ENCODE measurements at regions not wholly inside any gene's neighbourhood (a gene's known extent, or its start where the extent isn't known, plus 50 kb on each side); places are given as distances from the start of the nearest gene placed in this dataset.

GRCh38 chr7:11290863-11291262 is 317.2 kb downstream of the PHF14 start:
- dilution Hi-C loops (cut with HindIII; ENCODE audit: low sequenced_read_pairs, unreplicated experiment) (no loop called here), in situ Hi-C loops (cut with MboI; ENCODE audit: low sequenced_read_pairs) (no loop called here), intact Hi-C loops (cut with micrococcal nuclease) (no loop called here)
- no peak overlapping the region for H3K56ac ChIP-seq (ENCODE audit: extremely low read depth, insufficient read depth, low read length)
- H4K8ac ChIP-seq (ENCODE audit: low read depth in 2 of 2, low read length in 2 of 2): no peak overlapping the region
- no peak overlapping the region for H2AK9ac ChIP-seq (replicated peaks; ENCODE audit: low read depth, low read length, poor library complexity)
- H3K9me1 ChIP-seq (ENCODE audit: insufficient read depth, low read length): no peaks in the 10 kb centered on the region
- peaks cover 6% of the 10 kb centered on the region; the same call in 1 of the 2 replicates for H3K9me3 ChIP-seq (ENCODE audit: control insufficient read depth, insufficient read depth, low read length)
- H3K4me1 ChIP-seq (ENCODE audit: control insufficient read depth, insufficient read depth, low read length): no peaks in the 10 kb centered on the region
- no peak overlapping the region for H2BK5ac ChIP-seq (ENCODE audit: low read depth, low read length, poor library complexity, severe bottlenecking)
- ChIA-PET POLR2A (ENCODE audit: unreplicated experiment) (no interaction called here), CTCF (no interaction called here)
- no peak overlapping the region for H3K4me2 ChIP-seq (ENCODE audit: low read depth, low read length)
- no peaks in the 10 kb centered on the region for H4K20me1 ChIP-seq (ENCODE audit: insufficient read depth, low read length)
- no CpG with 5 or more reads among the region's 3 CpGs for WGBS, 2 experiments (ENCODE audit: extremely low coverage in 2 of 2, insufficient read length in 1 of 2)
- no peak overlapping the region for H4K5ac ChIP-seq (ENCODE audit: low read depth, low read length)
- ATAC-seq (ENCODE audit: low read depth) (no peak), DNase-seq (no peak)
- H2BK20ac ChIP-seq (ENCODE audit: low read depth, low read length): no peak overlapping the region
- H3K27ac ChIP-seq (ENCODE audit: insufficient read depth, low read length): no peak overlapping the region
- no peak overlapping the region for H3K4ac ChIP-seq (ENCODE audit: low read depth, low read length)
- H3K9ac ChIP-seq (ENCODE audit: low read depth, low read length): no peak overlapping the region
- H2BK15ac ChIP-seq (ENCODE audit: low read depth, low read length): no peak overlapping the region
- H4K91ac ChIP-seq (ENCODE audit: insufficient read depth, low read depth, low read length): no peak overlapping the region
- TF ChIP-seq CEBPB (IDR thresholded peaks at IDR 0.05; ENCODE audit: low read depth, low read length): no peak
- BruUV-seq (replicated peaks): no TSS peak
- H3K27me3 ChIP-seq (ENCODE audit: control insufficient read depth, insufficient read depth, low read length): no peaks in the 10 kb centered on the region
- no peak overlapping the region for H3K18ac ChIP-seq (ENCODE audit: low read depth, low read length)
- H3K36me3 ChIP-seq (ENCODE audit: control insufficient read depth, insufficient read depth, low read length): no peaks in the 10 kb centered on the region
- no peak overlapping the region for H3K23ac ChIP-seq (ENCODE audit: low read depth, low read length)
- no peak overlapping the region for H3K4me3 ChIP-seq (ENCODE audit: insufficient read depth, low read depth, low read length)
- H2AFZ ChIP-seq (replicated peaks; ENCODE audit: low read length, poor library complexity): no peak overlapping the region
- H3K79me1 ChIP-seq (ENCODE audit: low read depth in 1 of 2, low read length in 2 of 2): no peaks in the 10 kb centered on the region
- no peak overlapping the region for H2BK120ac ChIP-seq (ENCODE audit: low read depth, low read length)
- no peak overlapping the region for H2AK5ac ChIP-seq (ENCODE audit: low read depth, low read length)
- H3K14ac ChIP-seq (replicated peaks; ENCODE audit: low read depth, low read length): no peak overlapping the region
